Activated naive CD4-positive, alpha-beta T cell (primary cell): ENCODE measurements at regions not wholly inside any gene's neighbourhood (a gene's known extent, or its start where the extent isn't known, plus 50 kb on each side); places are given as distances from the start of the nearest gene placed in this dataset.
A peak's percentile ranks its signal among the peaks of the same experiment; 100 is the strongest.

ENCODE experiments used
- DNase-seq, 4 experiments: peaks; one replicate each; lab custom pipeline; 2025; lab: John Stamatoyannopoulos, UW

DNA sequence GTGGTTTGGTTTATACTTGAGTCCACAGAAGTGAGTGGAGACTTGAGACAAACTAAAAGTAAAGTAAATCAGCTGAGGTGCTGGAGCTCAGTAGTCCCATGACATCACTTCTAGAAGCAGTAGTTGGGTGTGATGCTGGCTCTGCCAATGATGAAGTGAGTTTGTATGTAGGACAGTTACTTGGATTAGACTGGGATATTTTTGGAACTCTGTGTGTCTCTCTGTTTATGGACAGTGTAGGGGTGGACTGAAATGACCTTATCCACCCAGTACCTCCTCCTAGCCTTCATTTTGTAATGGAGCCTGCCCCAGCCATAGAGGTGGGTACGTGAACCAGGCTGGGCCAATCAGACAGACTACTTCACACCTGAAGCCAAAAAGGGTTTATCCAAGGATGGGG, 52.2 kb downstream of the POLR1D start:
- DNase-seq: no peak

DNA sequence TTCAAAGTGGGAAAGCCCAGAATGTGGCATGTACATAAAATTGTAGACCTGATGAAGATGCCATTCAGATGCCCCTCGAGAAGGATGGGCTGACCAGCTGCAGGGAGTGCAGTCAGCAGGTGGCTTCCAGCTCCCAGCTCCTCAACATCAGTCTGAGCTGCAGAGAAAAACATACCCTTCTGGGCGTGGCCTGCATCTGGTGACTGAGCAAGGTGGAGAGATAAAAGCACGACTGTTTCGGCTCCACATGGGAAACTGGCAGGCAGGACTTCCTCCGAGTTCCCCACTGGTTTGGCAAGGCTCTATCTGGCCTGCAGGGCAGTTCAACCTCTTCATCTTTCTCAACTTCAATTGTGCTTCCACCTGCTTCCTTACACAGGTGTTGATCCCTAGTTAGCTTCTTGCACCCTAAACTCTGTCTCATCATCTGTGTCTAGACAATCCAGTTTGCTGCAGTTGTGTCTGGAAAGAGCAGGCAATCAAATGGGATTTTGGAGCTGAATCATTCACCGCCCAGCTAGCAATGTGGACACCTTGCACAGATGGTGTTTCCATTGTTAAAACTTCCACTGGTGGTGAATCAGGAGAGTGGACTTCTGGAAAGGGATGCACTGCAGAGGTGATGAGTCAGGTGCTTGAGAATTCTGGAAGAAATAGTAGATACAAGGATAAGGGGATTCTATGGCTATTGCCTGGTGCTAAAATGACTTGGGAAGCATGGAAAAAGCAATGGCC, 56.8 kb downstream of the POLR1D start:
- no peak for DNase-seq

DNA sequence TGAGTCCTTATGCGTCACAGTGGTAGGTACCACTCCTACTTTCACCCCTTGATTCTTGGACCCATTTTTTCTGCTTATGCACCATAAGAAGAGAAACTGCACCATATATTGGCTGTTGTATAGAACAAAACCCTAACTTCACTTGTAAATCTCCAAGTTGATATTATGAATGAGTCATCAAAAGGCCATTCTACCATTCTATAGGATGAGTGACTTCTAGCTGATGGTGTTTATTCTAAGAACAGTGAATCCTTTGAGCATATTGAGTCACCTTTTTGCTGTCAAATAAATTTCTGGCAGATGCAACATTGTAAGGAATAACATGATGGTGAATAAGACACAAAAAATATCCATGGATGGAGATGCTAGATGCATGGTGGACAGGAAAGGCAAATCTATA, 57.7 kb downstream of the POLR1D start:
- DNase-seq: no peak

DNA sequence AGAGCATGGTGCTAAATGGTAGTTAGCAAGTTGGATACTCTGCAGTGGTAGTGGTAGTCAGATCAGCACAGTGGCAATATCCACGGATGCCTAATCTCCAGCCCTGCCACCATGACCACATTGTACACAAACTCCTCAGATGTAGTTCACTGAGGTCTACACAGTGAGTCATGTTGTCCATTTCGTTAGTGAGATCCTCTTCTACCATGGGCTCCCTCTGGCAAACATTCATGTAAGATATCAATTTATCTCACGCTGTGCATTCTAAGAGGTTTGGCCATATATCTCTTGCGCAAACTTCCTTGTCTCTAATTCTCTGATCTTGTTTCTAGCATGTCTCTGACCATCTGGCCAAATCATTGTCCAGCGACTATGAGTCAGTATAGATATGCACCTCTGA, 58.2 kb downstream of the POLR1D start:
- no peak for DNase-seq

DNA sequence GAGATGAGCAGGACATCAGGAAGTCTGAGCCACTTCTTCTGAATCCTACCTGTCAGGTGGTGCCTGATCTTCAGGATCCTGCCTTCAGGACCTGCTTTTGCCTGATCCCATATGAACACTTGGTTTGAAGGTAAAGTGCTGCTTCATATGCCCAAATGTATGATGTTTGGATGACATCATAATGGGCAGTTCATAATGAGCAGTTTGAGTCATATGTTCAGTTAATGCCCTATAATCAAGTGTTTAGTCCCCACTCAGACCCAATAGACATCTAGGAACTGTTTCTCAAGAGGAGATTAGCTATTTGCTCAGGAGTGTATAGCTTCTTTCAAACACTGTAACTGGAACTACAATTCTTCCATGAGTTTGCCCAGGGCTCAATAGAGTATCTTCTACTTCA, 58.8 kb downstream of the POLR1D start:
- DNase-seq: no peak

DNA sequence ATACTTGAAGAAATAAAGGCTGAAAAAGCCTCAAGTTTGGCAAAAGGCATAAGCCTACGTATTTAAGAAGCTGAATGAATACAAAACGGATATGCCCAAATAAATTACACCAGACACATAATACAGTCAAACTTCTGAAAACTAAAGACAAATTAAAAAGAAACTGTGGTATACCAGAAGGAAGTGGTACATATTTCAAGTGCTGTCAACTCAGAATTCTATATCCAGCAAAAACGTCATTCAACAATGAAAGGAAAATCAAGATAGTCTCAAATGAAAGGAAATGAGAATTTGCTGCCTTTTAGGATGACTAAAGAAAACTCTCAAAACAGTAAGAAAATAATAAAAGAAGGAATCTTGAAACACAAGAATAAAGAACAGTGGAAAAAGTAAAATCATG, 69.5 kb downstream of the POLR1D start:
- DNase-seq: no peak

DNA sequence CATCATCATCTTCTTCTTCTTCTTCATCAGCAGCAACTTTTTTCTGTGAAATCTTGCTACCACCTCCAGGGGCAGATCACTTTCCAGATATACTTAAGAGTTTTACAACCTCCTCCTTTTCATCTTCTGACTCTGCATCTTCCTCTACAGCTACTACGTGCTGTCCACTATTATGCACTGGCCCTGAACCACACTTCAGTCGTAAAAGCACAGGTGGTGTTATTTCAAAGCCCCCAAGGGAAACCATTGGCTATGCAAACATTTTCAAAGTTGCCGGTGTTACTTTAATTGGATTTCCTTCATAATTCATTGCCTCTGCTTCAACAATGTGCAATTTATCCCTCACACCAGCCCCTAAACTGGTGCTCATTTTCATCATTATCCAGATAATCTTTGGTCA, 75.0 kb downstream of the POLR1D start:
- no peak for DNase-seq

DNA sequence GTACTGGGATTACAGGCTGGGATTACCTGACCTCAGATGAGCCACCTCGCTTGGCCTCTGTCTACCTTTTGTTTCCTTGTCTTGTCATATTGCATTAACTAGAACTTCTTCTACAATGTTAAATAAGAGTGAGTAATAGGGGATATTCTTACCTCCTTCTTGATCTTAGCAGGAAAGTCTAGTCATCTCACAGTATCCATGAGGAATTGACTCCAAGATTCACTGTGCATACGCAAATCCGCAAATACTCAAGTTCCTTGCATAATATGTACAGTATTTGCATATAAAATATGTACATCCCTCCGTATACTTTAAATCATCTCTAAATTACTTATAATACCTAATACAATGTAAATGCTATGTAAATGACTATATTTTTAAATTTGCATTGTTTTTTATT, 78.3 kb downstream of the POLR1D start:
- no peak for DNase-seq

DNA sequence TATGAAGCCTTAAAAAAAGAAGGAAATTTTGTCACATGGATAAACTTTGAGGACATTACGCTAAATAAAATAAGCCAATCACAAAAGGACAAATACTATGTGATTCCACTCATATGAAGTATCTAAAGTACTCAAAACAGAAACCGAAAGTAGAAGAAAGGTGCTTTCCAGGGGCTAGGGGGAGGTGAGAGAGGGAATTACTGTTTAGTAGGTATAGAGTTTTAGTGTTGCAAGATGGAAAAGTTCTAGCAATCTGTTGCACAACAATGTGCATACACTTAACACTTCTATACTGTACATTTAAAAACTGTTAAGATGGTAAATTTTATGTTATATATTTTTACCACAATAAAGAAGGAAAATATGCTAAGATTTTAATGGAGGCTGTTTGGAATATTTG, 83.0 kb downstream of the POLR1D start:
- no peak for DNase-seq

DNA sequence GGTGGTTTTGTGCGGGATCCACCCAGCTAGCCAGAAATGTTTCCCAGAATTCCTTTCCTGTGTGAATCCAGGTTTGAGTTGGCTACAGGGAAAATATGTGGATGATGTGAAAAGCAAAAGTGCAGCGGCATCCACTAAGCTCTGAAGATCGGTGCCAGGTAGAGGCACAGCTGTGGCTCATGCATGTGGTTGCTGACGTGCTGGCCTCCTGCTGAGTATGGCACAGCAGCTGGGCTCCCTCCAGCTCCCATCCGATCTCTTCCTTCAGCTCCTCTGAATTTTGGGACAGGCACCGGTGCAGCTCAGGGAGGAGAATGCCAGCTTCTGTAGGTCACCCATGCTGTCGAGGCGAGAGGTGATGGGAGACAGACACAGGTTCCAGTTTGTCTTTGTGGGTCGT, 84.0 kb upstream of the GSX1 start:
- DNase-seq: no peak

DNA sequence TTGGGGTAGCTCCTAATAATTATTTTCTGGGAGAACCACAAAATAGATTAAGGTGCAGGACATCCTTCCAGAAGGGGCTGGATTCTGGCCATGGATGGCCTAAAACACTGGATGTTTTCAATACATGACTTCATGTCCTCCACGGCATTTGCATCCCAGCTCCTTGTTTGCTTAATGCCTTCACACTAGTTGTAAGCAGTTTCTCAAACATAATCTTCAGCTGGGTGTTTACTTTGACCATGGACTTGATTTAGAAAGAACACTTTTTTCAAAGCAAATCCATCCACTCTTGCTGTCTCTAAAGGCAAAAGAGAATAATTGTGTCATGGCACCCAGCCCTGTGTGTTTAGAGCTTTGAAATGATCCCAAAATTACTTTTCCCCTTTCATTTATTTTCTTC, 82.5 kb upstream of the GSX1 start:
- DNase-seq: no peak

DNA sequence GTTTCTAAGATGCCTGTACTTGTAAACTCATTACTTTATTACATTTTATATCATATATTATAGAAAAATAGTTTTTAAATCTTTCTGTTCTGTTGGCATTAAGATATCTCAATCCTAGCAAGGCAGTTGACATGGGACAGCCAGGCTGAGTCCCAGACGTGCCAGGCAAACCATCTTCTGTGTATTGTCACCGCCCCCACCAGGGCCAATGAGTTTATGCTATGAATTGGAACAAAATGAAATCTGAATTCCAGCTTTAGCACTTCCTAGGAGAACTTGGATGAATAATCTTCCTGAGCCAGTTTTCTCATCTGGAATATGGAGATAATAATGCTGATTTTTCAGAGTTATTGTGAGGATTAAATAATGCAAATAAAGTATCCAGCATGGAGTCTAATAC, 79.9 kb upstream of the GSX1 start:
- peak in 2 of 4 experiments; percentile 2 to 4 for DNase-seq

DNA sequence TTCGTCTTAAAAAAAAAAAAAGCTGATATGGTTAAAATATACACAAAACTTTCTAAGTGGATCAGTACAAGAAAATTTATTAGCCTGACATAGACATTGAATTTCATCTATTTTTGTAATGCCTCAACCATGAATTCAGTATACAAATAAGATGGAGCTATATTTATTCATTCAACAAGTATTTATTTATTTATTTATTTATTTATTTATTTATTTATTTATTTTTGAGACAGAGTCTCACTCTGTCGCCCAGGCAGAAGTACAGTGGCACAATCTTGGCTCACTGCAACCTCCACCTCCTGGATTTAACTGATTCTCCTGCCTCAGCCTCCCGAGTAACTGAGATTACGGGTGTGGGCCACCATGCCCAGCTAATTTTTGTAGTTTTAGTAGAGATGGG, 78.5 kb upstream of the GSX1 start:
- no peak for DNase-seq

DNA sequence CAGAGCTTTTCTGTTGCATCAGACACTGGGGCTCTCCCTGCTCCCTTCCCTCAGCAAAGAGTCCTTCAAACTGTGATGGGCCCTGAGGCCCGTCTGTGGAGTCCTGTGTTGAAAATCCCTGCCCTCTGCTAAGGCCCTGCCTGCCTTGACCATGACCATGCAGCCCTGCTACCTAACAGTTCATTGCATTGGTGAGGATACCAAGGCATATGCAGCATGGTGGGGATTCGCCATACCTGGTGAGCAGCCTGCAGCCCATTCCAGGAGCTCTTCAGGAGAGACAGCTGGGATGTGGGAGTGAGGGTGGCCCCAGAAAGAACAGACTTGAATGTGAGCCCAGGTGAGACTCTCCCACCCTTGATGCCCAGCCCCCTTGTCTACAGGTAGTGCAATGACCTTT, 70.6 kb upstream of the GSX1 start:
- no peak for DNase-seq

DNA sequence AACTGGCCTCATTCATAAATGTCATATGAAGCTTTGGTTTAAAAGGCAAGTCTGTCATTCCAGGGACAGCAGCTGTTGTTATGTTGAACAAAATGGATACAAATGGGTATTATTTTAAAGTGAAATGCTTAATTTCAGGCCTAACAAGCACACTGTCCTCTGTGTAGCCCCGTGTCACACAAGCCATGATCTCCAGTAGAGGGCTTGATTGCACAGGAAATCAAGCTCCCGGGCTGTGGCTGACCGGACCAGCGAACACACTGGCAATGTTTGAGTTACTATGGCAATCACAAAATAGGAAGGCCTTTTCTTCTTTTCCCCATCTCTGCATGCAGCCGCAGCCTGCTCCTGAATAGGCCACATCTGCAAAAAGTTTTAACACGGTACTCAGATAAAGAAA, 64.0 kb upstream of the GSX1 start:
- no peak for DNase-seq

DNA sequence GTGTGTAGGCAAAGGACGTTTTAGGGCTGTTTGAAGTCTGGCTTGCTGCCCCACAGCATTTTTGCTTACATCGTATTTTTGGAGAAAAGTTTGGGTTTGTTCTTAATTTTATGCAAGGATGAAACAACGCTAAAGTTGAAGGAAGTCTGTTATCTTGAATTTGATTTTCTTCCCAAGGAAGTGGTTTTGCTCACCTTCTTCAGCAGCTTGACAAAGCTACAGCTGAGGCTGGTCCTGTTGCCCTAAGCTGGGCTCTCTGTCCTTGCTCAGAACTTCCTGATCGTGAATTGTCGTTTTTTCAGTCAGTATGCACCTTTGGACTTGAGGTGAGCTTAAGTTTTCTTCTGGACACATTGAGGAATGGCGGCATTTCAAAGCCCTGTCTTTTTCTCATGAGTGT, 62.1 kb upstream of the GSX1 start:
- no peak for DNase-seq
